DND-41 (cell line): ENCODE measurements at regions not wholly inside any gene's neighbourhood (a gene's known extent, or its start where the extent isn't known, plus 50 kb on each side); places are given as distances from the start of the nearest gene placed in this dataset.

Experiments used
- EZH2 ChIP-seq: IDR thresholded peaks from 3 replicates; pipeline ENCODE4 v1.6.1; 2012; ENCODE audit warnings: borderline replicate concordance, low read depth, mild to moderate bottlenecking, moderate library complexity, low read length, inconsistent platforms; ENCODE audit not compliant: severe bottlenecking
- TF ChIP-seq, protein P1 (sequence below): IDR thresholded peaks from 2 replicates; pipeline ENCODE4 v1.5.1; 2012; ENCODE audit warnings: borderline replicate concordance, low read length, moderate library complexity, mild to moderate bottlenecking; ENCODE audit not compliant: poor library complexity, severe bottlenecking; ENCODE audit errors: extremely low read depth

DNA sequence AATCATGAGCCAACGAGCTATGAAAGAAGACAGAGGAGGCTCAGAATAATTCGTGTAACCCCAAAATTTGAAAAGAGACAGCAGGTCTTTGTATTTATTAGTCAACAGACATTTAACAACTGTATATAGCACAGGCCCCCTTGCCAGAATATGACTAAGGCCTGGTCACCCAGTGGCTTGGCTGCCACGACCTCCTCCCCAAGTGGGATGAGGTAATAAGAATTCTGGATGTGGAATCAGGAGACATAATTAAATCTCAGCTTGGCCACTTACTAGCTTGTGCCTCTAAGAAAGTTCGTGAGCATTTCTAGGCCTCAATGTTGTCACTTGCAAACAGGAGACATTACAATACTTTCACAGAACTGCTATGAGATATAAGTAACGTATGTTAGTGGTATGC lies 134.2 kb upstream of the TNFSF4 start:
- TF ChIP-seq, protein P1, sequence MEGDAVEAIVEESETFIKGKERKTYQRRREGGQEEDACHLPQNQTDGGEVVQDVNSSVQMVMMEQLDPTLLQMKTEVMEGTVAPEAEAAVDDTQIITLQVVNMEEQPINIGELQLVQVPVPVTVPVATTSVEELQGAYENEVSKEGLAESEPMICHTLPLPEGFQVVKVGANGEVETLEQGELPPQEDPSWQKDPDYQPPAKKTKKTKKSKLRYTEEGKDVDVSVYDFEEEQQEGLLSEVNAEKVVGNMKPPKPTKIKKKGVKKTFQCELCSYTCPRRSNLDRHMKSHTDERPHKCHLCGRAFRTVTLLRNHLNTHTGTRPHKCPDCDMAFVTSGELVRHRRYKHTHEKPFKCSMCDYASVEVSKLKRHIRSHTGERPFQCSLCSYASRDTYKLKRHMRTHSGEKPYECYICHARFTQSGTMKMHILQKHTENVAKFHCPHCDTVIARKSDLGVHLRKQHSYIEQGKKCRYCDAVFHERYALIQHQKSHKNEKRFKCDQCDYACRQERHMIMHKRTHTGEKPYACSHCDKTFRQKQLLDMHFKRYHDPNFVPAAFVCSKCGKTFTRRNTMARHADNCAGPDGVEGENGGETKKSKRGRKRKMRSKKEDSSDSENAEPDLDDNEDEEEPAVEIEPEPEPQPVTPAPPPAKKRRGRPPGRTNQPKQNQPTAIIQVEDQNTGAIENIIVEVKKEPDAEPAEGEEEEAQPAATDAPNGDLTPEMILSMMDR: no peak
- TF ChIP-seq EZH2: no peak
